GM18505 (cell line): ENCODE measurements at regions not wholly inside any gene's neighbourhood (a gene's known extent, or its start where the extent isn't known, plus 50 kb on each side); places are given as distances from the start of the nearest gene placed in this dataset.

Source experiments
- ATAC-seq: cut with Tn5 transposase; IDR thresholded peaks from one replicate; pipeline ENCODE4 v1.9.1; 2021; ENCODE audit not compliant: unreplicated experiment
- POLR2A ChIP-seq: IDR thresholded peaks from 4 replicates; pipeline ENCODE4 v1.6.1; 2011; ENCODE audit warnings: borderline replicate concordance; ENCODE audit not compliant: insufficient read depth, insufficient read length; ENCODE audit errors: extremely low read depth

DNA sequence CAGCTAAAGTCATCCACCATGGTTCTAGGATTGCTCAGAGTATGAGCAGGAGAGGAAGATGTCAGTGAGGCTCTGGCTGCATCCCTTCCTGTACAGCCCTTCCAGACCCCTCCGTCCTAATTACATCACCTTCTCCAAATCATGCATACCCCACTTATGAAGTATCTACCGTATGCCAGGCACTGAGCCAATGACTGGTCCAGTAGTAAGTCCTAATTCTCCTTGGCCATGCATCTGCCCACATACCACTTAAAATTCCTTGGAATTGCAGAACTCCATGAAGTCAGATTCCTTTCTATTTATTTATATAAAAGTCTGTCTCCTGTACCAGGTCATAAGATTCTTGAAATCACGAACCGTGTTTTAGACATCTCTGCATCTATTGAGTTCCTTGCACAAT lies 106.1 kb downstream of the SEC16B start:
- no peak for TF ChIP-seq POLR2A
- ATAC-seq, result no peak

GRCh38 chr1:177862916-177863315 lies 106.9 kb downstream of the SEC16B start:
- ATAC-seq, result no peak
- no peak for TF ChIP-seq POLR2A

DNA sequence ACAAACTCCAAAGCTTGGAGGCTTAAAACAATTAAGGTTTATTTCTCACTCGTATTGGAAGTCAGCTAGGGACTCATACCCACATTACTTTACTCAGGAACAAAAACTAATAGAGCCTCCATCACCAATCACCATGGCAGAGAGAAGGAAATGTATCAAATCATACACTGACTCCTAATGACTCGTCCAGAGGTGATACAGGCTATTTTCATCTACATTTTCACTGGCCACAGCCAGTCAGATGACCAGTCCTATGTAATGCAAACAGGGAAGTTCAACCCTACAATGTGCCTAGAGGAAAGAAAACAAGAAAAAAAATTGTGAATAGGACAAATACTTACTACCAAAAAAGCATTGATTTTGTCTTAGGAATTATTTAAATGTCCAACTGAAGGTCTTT lies 110.3 kb downstream of the SEC16B start:
- TF ChIP-seq POLR2A, result no peak
- no peak for ATAC-seq

DNA sequence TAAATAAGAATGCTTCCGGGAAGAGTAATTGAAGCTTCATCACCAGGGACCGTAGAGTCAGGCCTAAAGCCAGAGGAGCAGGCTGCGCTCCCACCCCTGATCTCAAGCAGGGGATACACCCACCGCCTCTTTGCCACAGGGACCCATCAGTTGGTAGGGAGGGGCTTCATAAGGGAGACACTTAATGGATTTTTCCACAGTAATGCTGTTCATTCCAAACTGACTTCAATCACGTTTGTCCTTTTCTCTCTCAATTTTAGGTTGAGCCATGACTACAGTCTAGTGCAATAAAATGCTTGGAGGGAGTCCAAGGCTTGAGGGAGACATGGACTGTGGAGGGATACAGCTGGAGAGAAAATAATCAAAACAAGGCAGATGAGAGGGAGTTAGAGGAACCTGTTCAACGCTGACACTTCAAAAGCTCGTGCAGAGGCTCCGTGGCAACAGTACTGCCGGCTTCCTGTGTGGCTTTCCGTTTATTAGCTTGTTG lies 111.5 kb downstream of the SEC16B start:
- TF ChIP-seq POLR2A, result no peak
- ATAC-seq, result no peak

DNA sequence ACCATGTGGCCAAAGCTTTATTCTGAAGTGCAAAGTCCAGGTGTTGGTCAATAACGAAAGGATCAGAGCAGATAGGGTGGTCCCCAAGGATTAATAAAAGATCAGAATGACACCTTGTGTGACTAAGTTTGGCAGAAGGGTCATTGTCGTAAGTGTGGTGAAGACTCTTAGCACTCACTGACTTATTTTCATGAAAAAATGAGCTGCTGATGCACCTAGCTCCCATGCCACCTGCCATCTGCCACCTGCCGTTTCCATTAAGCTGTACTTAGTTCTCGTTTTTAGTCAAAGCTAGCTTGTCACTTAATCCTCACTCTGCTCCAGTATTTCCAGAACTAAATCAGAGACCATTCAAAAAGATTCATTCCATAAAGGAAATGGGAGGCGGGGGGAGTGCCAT lies 112.6 kb downstream of the SEC16B start:
- no peak for ATAC-seq
- TF ChIP-seq POLR2A, result no peak

GRCh38 chr1:177854951-177855350 lies 114.9 kb downstream of the SEC16B start:
- TF ChIP-seq POLR2A, result no peak

DNA sequence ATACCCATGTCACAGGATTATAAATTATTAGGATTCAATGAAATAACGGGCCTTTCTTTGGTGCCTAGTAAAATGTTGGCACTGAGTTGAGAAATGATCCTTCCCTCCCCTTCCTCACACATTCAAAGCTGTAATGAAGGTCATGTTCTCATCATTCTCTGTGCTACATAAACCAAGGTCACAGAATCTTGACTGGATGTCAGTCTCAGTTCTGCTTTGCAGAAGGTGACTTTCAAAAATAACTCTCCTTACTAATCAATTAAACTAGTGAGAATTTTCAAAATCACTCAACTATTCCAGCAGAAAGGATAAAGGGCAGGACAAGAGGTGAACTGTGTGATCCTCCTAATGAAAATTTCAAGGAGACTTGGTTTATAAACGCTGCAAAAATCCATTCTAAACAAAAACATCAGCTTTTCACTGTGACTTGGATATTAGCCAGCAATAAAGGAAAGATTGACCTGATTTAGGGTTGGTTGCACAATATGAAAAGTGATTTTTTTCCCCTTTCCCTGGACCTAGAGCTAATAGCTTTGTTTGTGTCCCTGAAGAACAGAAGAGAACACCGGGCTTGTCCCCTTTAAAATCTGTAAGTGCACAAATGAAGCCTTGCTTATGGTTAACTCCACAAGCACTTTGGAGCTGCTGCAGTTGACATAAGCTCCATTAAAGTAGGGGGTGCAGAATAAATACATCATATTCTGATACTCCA lies 120.1 kb downstream of the SEC16B start:
- no peak for ATAC-seq
- TF ChIP-seq POLR2A, result no peak

More at GRCh38 chr1:177854951-177855350, 114.9 kb downstream of the SEC16B start:
- no peak for ATAC-seq

GRCh38 chr1:177849130-177849529 lies 120.7 kb downstream of the SEC16B start:
- TF ChIP-seq POLR2A, result no peak
- ATAC-seq, result no peak

DNA sequence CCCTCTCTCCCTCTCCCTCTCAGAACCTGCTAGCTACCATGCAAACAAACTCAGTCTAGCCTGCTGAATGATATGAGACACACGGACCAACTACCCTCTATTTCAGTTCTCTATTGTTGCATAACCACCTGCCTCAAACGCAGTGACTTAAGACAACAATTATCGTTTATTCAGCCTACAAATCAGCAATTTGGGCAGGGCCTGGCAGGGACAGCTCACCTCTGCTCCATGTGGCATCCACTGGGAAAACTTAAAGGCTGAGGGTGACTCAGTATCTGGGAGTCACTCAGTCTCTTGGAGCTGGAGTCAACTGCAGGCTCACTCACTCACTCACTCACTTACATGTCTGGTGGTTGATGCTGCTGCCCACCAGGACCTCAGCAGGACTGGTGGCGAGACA lies 121.3 kb downstream of the SEC16B start:
- no peak for TF ChIP-seq POLR2A
- no peak for ATAC-seq

DNA sequence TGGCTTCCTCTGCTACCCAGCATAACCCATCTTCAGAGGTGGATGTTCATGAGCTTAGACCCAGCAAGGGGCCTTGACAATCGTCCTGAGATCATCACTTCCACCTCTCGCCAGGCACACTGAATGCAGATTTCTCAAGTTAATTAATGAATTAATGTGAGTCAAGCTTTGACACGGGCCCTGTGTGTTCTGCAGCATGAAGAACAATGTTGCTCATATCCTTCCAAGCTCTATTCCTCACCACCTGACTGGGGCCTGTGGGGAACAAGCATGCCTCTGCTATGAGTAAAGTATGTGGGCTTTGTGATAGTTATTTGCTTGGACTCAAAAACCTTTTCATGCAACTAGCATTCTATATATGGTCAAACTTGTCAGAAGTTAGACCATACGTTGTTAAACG lies 122.0 kb downstream of the SEC16B start:
- TF ChIP-seq POLR2A, result no peak
- ATAC-seq, result no peak

GRCh38 chr1:177838907-177839485 lies 130.9 kb downstream of the SEC16B start:
- ATAC-seq, result no peak
- TF ChIP-seq POLR2A, result no peak

GRCh38 chr1:177833631-177834030 lies 136.2 kb downstream of the SEC16B start:
- ATAC-seq, result no peak
- TF ChIP-seq POLR2A, result no peak

DNA sequence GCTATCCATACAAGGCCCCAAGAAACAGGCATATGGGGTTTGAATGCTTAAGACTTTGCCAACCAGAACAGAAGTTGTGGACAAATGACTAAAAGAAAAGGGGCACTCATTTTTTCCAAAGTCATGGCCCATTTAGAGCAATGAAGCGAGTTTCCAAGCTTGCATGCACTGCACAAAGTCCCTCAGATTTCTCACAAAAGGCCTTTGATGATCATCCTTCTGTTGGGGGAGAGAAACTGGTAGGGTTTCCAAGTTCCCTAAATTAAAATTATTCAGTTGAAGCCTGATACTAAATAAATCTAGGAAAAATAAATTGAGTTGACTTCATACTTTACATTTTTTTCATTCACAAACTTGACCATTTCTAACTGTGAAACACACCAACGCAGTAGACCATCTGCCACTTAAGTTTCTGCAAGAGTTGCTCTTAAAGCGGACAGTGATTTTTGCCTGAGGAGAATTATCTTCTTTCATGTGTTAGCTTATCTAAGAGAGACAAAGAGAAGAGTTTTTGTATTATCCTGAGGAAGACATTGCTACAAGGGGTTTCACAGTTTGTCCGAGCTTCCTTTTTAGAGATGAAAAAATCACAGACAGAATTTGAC lies 139.2 kb downstream of the SEC16B start:
- ATAC-seq, result no peak
- TF ChIP-seq POLR2A, result no peak
